ENCODE measurements at regions not wholly inside any gene's neighbourhood (a gene's known extent, or its start where the extent isn't known, plus 50 kb on each side); places are given as distances from the start of the nearest gene placed in this dataset.

GRCh38 chr5:172565931-172566665 lies 75.0 kb upstream of the NEURL1B start:
- Histone ChIP-seq H3K4me2 (ENCODE audit: low read length) (no peak overlapping the region), H3K27ac (ENCODE audit: low read length) (no peak overlapping the region), H2AFZ (ENCODE audit: low read depth, low read length) (no peak overlapping the region), H3K9me3 (ENCODE audit: low read length) (no peaks in the 10 kb centered on the region), H3K79me2 (replicated peaks; ENCODE audit: insufficient read depth, low read length) (no peaks in the 10 kb centered on the region), H4K20me1 (ENCODE audit: insufficient read depth) (no peaks in the 10 kb centered on the region), H3K9ac (ENCODE audit: low read length) (no peak overlapping the region), H3K36me3 (ENCODE audit: insufficient read depth, low read length) (no peaks in the 10 kb centered on the region), H3K4me3 (ENCODE audit: low read length) (no peak overlapping the region), H3K27me3 (ENCODE audit: insufficient read depth, low read depth, low read length) (no peaks in the 10 kb centered on the region), H3F3A (ENCODE audit: insufficient read depth, low read length, poor library complexity, severe bottlenecking) (no peaks in the 10 kb centered on the region), H3K9me2 (ENCODE audit: insufficient read depth, low read length) (no peaks in the 10 kb centered on the region)
- no peak for TF ChIP-seq MXI1 (conservative IDR thresholded peaks at IDR 0.05; ENCODE audit: poor library complexity, severe bottlenecking)

- H3K27me3 ChIP-seq (ENCODE audit: insufficient read depth, low read depth, low read length), result no peaks in the 10 kb centered on the region
- no peaks in the 10 kb centered on the region for H4K20me1 ChIP-seq (ENCODE audit: insufficient read depth)
- H3K4me2 ChIP-seq (ENCODE audit: low read length), result no peak overlapping the region
- H2AFZ ChIP-seq (ENCODE audit: low read depth, low read length), result no peak overlapping the region
- no peaks in the 10 kb centered on the region for H3K9me3 ChIP-seq (ENCODE audit: low read length)
- H3K27ac ChIP-seq (ENCODE audit: low read length), result no peak overlapping the region
- TF ChIP-seq SMC3 (conservative IDR thresholded peaks at IDR 0.05; ENCODE audit: poor library complexity) (no peak), EP300 (conservative IDR thresholded peaks at IDR 0.05; ENCODE audit: poor library complexity, severe bottlenecking) (no peak), RAD21 (conservative IDR thresholded peaks at IDR 0.05) (no peak), MXI1 (conservative IDR thresholded peaks at IDR 0.05; ENCODE audit: poor library complexity, severe bottlenecking) (no peak), EZH2 (IDR thresholded peaks at IDR 0.05; ENCODE audit: borderline replicate concordance, insufficient read depth, low read length, poor library complexity, severe bottlenecking) (no peak)
- TF ChIP-seq, protein P1, sequence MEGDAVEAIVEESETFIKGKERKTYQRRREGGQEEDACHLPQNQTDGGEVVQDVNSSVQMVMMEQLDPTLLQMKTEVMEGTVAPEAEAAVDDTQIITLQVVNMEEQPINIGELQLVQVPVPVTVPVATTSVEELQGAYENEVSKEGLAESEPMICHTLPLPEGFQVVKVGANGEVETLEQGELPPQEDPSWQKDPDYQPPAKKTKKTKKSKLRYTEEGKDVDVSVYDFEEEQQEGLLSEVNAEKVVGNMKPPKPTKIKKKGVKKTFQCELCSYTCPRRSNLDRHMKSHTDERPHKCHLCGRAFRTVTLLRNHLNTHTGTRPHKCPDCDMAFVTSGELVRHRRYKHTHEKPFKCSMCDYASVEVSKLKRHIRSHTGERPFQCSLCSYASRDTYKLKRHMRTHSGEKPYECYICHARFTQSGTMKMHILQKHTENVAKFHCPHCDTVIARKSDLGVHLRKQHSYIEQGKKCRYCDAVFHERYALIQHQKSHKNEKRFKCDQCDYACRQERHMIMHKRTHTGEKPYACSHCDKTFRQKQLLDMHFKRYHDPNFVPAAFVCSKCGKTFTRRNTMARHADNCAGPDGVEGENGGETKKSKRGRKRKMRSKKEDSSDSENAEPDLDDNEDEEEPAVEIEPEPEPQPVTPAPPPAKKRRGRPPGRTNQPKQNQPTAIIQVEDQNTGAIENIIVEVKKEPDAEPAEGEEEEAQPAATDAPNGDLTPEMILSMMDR (IDR thresholded peaks at IDR 0.05; ENCODE audit: poor library complexity, severe bottlenecking), result no peak
- H3K79me2 ChIP-seq (replicated peaks; ENCODE audit: insufficient read depth, low read length), result no peaks in the 10 kb centered on the region
- no peaks in the 10 kb centered on the region for H3F3A ChIP-seq (ENCODE audit: insufficient read depth, low read length, poor library complexity, severe bottlenecking)
- H3K4me3 ChIP-seq (ENCODE audit: low read length), result no peak overlapping the region
- no peaks in the 10 kb centered on the region for H3K36me3 ChIP-seq (ENCODE audit: insufficient read depth, low read length)
- H3K9ac ChIP-seq (ENCODE audit: low read length), result no peak overlapping the region
- H3K9me2 ChIP-seq (ENCODE audit: insufficient read depth, low read length), result no peaks in the 10 kb centered on the region
These were observed 75.6 kb upstream of the NEURL1B start for GRCh38 chr5:172565455-172565854.

- H3K4me3 ChIP-seq (ENCODE audit: low read length), result no peak overlapping the region
- no peak overlapping the region for H3K9ac ChIP-seq (ENCODE audit: low read length)
- no peak overlapping the region for H2AFZ ChIP-seq (ENCODE audit: low read depth, low read length)
- H3F3A ChIP-seq (ENCODE audit: insufficient read depth, low read length, poor library complexity, severe bottlenecking), result no peaks in the 10 kb centered on the region
- H3K4me2 ChIP-seq (ENCODE audit: low read length), result no peak overlapping the region
- no peaks in the 10 kb centered on the region for H3K27me3 ChIP-seq (ENCODE audit: insufficient read depth, low read depth, low read length)
- H3K36me3 ChIP-seq (ENCODE audit: insufficient read depth, low read length), result no peaks in the 10 kb centered on the region
- H3K9me3 ChIP-seq (ENCODE audit: low read length), result no peaks in the 10 kb centered on the region
- H3K9me2 ChIP-seq (ENCODE audit: insufficient read depth, low read length), result no peaks in the 10 kb centered on the region
- no peak overlapping the region for H3K27ac ChIP-seq (ENCODE audit: low read length)
- H3K79me2 ChIP-seq (replicated peaks; ENCODE audit: insufficient read depth, low read length), result no peaks in the 10 kb centered on the region
- H4K20me1 ChIP-seq (ENCODE audit: insufficient read depth), result no peaks in the 10 kb centered on the region
- TF ChIP-seq SMC3 (conservative IDR thresholded peaks at IDR 0.05; ENCODE audit: poor library complexity), result no peak
- TF ChIP-seq, protein P1 (IDR thresholded peaks at IDR 0.05; ENCODE audit: poor library complexity, severe bottlenecking), result no peak
- TF ChIP-seq MXI1 (conservative IDR thresholded peaks at IDR 0.05; ENCODE audit: poor library complexity, severe bottlenecking), result no peak
- no peak for TF ChIP-seq POLR2AphosphoS5 (IDR thresholded peaks at IDR 0.05)
- TF ChIP-seq, protein P2, sequence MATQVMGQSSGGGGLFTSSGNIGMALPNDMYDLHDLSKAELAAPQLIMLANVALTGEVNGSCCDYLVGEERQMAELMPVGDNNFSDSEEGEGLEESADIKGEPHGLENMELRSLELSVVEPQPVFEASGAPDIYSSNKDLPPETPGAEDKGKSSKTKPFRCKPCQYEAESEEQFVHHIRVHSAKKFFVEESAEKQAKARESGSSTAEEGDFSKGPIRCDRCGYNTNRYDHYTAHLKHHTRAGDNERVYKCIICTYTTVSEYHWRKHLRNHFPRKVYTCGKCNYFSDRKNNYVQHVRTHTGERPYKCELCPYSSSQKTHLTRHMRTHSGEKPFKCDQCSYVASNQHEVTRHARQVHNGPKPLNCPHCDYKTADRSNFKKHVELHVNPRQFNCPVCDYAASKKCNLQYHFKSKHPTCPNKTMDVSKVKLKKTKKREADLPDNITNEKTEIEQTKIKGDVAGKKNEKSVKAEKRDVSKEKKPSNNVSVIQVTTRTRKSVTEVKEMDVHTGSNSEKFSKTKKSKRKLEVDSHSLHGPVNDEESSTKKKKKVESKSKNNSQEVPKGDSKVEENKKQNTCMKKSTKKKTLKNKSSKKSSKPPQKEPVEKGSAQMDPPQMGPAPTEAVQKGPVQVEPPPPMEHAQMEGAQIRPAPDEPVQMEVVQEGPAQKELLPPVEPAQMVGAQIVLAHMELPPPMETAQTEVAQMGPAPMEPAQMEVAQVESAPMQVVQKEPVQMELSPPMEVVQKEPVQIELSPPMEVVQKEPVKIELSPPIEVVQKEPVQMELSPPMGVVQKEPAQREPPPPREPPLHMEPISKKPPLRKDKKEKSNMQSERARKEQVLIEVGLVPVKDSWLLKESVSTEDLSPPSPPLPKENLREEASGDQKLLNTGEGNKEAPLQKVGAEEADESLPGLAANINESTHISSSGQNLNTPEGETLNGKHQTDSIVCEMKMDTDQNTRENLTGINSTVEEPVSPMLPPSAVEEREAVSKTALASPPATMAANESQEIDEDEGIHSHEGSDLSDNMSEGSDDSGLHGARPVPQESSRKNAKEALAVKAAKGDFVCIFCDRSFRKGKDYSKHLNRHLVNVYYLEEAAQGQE (IDR thresholded peaks at IDR 0.05; ENCODE audit: borderline replicate concordance), result no peak
- TF ChIP-seq EP300 (conservative IDR thresholded peaks at IDR 0.05; ENCODE audit: poor library complexity, severe bottlenecking), result no peak
- no peak for TF ChIP-seq TAF1 (IDR thresholded peaks at IDR 0.05; ENCODE audit: low read depth)
- no peak for TF ChIP-seq EZH2 (IDR thresholded peaks at IDR 0.05; ENCODE audit: borderline replicate concordance, insufficient read depth, low read length, poor library complexity, severe bottlenecking)
- TF ChIP-seq RAD21 (conservative IDR thresholded peaks at IDR 0.05), result no peak
These were observed 76.2 kb upstream of the NEURL1B start for GRCh38 chr5:172564883-172565282.

Data from neural cell (in vitro differentiated cells).